H1 (cell line): ENCODE measurements at regions not wholly inside any gene's neighbourhood (a gene's known extent, or its start where the extent isn't known, plus 50 kb on each side); places are given as distances from the start of the nearest gene placed in this dataset.

Source experiments
- CTCF ChIA-PET: fragments of 300-600 bp; sonication (Branson Sonifier 250); formaldehyde crosslinking; loops from one replicate; lab custom pipeline; 2021; ENCODE audit not compliant: partially characterized antibody; lab: Charles Lee
- POLR2A ChIA-PET: fragments of 300-600 bp; sonication (Branson Sonifier 250); formaldehyde crosslinking; loops from one replicate; lab custom pipeline; 2021; ENCODE audit warnings: inconsistent platforms; ENCODE audit not compliant: partially characterized antibody; lab: Charles Lee
- DNase-seq, 2 experiments: peaks; one replicate each; pipeline versions ENCODE4 v3.0.0 to v3.0.0-alpha.2; 2010 to 2022; ENCODE audit warnings: low spot score in 2 of 2, low read depth in 1 of 2, mixed read lengths in 1 of 2
- FAIRE-seq: peaks from 2 replicates; lab custom pipeline; 2011; peaks lifted over from hg19 to GRCh38; lab: Jason Lieb, UNC
- H2AFZ ChIP-seq: 2 replicates; pipeline ENCODE4 v1.8.1; 2012; ENCODE audit warnings: low read length, inconsistent platforms
- H2AK5ac ChIP-seq: 2 replicates; pipeline ENCODE4 v1.6.1; 2013; ENCODE audit warnings: low read depth, low read length
- H2BK120ac ChIP-seq: replicated peaks from 2 replicates; pipeline ENCODE3; 2013; ENCODE audit warnings: low read depth, low read length, inconsistent platforms
- H2BK12ac ChIP-seq: 2 replicates; pipeline ENCODE4 v1.6.1; 2013; ENCODE audit warnings: low read depth, low read length
- H2BK15ac ChIP-seq: 2 replicates; pipeline ENCODE4 v1.6.1; 2013; ENCODE audit warnings: low read length
- H2BK20ac ChIP-seq: 2 replicates; pipeline ENCODE4 v1.6.1; 2013; ENCODE audit warnings: low read length
- H2BK5ac ChIP-seq: 2 replicates; pipeline ENCODE4 v1.6.1; 2013; ENCODE audit warnings: low read depth, low read length
- H3K14ac ChIP-seq: 2 replicates; pipeline ENCODE4 v1.6.1; 2013; ENCODE audit warnings: inconsistent platforms; ENCODE audit not compliant: insufficient read length
- H3K18ac ChIP-seq: 2 replicates; pipeline ENCODE4 v1.6.1; 2013; ENCODE audit warnings: low read length; ENCODE audit errors: extremely low read depth
- H3K23ac ChIP-seq: 2 replicates; pipeline ENCODE4 v1.6.1; 2013; ENCODE audit warnings: inconsistent platforms; ENCODE audit not compliant: insufficient read length
- H3K23me2 ChIP-seq: 2 replicates; pipeline ENCODE4 v1.6.1; 2013; ENCODE audit warnings: low read depth, low read length
- H3K27ac ChIP-seq: 2 replicates; pipeline ENCODE4 v1.6.1; 2011; ENCODE audit warnings: low read depth, low read length, inconsistent platforms
- H3K27me3 ChIP-seq, 4 experiments: replicated peaks in 1 of 4; 1 replicate in 1 of 4; 2 replicates in 3 of 4; pipeline versions ENCODE4 v1.6.1 to v1.8.1; 2011 to 2013; ENCODE audit warnings: low read length in 3 of 4, mild to moderate bottlenecking in 3 of 4, inconsistent platforms in 2 of 4, mixed read lengths in 2 of 4, moderate library complexity in 1 of 4; ENCODE audit not compliant: control insufficient read depth in 3 of 4, insufficient read depth in 3 of 4; ENCODE audit errors: extremely low read depth in 1 of 4
- H3K36me3 ChIP-seq, 4 experiments: 2 replicates each; pipeline versions ENCODE4 v1.6.1 to v1.8.1; 2011 to 2013; ENCODE audit warnings: mild to moderate bottlenecking in 4 of 4, low read length in 3 of 4, moderate library complexity in 2 of 4, control low read depth in 1 of 4, inconsistent platforms in 1 of 4; ENCODE audit not compliant: insufficient read depth in 4 of 4, control insufficient read depth in 2 of 4
- H3K4ac ChIP-seq: replicated peaks from 2 replicates; pipeline ENCODE3; 2013; ENCODE audit warnings: low read length, low read depth, mixed read lengths, inconsistent platforms; ENCODE audit not compliant: insufficient read length
- H3K4me1 ChIP-seq, 4 experiments: replicated peaks in 1 of 4; 1 replicate in 1 of 4; 2 replicates in 3 of 4; pipeline versions ENCODE4 v1.6.1 to v1.8.1; 2011 to 2013; ENCODE audit warnings: low read length in 3 of 4, inconsistent platforms in 2 of 4, mixed read lengths in 1 of 4; ENCODE audit not compliant: insufficient read depth in 4 of 4, control insufficient read depth in 3 of 4
- H3K4me2 ChIP-seq, 2 experiments: 2 replicates each; pipeline versions ENCODE4 v1.6.1 to v1.8.1; 2011 to 2013; ENCODE audit warnings: low read depth in 2 of 2, low read length in 2 of 2, control low read depth in 1 of 2, inconsistent platforms in 1 of 2, mild to moderate bottlenecking in 1 of 2; ENCODE audit not compliant: insufficient read depth in 1 of 2
- H3K4me3 ChIP-seq, 4 experiments: fragments of 200-600, 300-600 bp in 1 of 4; sonication (generic), shearing (Covaris generic), sonication (Bioruptor Twin) in 1 of 4; 2 replicates each; pipeline versions ENCODE4 v1.5.1 to v1.8.1; 2011 to 2016; ENCODE audit warnings: low read length in 4 of 4, low read depth in 3 of 4, control low read depth in 2 of 4, inconsistent platforms in 2 of 4, mild to moderate bottlenecking in 2 of 4, mixed read lengths in 1 of 4, moderate library complexity in 1 of 4; ENCODE audit not compliant: insufficient read depth in 2 of 4; ENCODE audit errors: extremely low read depth in 1 of 4
- H3K56ac ChIP-seq: replicated peaks from 2 replicates; pipeline ENCODE3; 2013; ENCODE audit warnings: low read depth, mild to moderate bottlenecking, mixed read lengths, low read length, inconsistent platforms; ENCODE audit not compliant: insufficient read length
- H3K79me1 ChIP-seq: 2 replicates; pipeline ENCODE4 v1.6.1; 2013; ENCODE audit warnings: low read depth, low read length, control low read depth
- H3K79me2 ChIP-seq, 2 experiments: 2 replicates each; pipeline versions ENCODE4 v1.6.1 to v1.8.1; 2012 to 2013; ENCODE audit warnings: low read length in 2 of 2, mild to moderate bottlenecking in 2 of 2, inconsistent platforms in 1 of 2; ENCODE audit not compliant: insufficient read depth in 2 of 2, control insufficient read depth in 1 of 2
- H3K9ac ChIP-seq, 4 experiments: replicated peaks in 1 of 4; 1 replicate in 1 of 4; 2 replicates in 3 of 4; pipeline versions ENCODE4 v1.6.1 to v1.8.1; 2011 to 2013; ENCODE audit warnings: low read depth in 3 of 4, low read length in 3 of 4, control low read depth in 2 of 4, mild to moderate bottlenecking in 2 of 4, moderate library complexity in 2 of 4, inconsistent platforms in 1 of 4; ENCODE audit errors: extremely low read depth in 1 of 4
- H3K9me3 ChIP-seq, 2 experiments: 2 replicates each; pipeline versions ENCODE4 v1.6.1 to v1.8.1; 2012 to 2013; ENCODE audit warnings: mild to moderate bottlenecking in 2 of 2, moderate library complexity in 2 of 2, control low read depth in 1 of 2, inconsistent platforms in 1 of 2, low read depth in 1 of 2, low read length in 1 of 2, mixed read lengths in 1 of 2; ENCODE audit not compliant: insufficient read depth in 2 of 2
- H4K20me1 ChIP-seq, 2 experiments: replicated peaks in 1 of 2; 2 replicates each; pipeline versions ENCODE3 to v1.8.1; 2011 to 2013; ENCODE audit warnings: inconsistent platforms in 2 of 2, low read length in 2 of 2, mild to moderate bottlenecking in 1 of 2; ENCODE audit not compliant: insufficient read depth in 2 of 2, control insufficient read depth in 1 of 2
- H4K5ac ChIP-seq: 2 replicates; pipeline ENCODE4 v1.6.1; 2013; ENCODE audit warnings: low read length, low read depth, mixed read lengths, inconsistent platforms; ENCODE audit not compliant: insufficient read length
- H4K8ac ChIP-seq: 2 replicates; pipeline ENCODE4 v1.8.0; 2013; ENCODE audit warnings: mild to moderate bottlenecking, moderate library complexity, low read length, inconsistent platforms; ENCODE audit not compliant: insufficient read depth; ENCODE audit errors: extremely low read depth
- H4K91ac ChIP-seq: replicated peaks from 2 replicates; pipeline ENCODE3; 2013; ENCODE audit warnings: low read length, mixed read lengths, inconsistent platforms; ENCODE audit not compliant: insufficient read length
- BCL11A ChIP-seq, 2 experiments: IDR thresholded peaks; one replicate each; pipeline ENCODE4 v1.6.1; 2011; ENCODE audit warnings: low read depth in 2 of 2, low read length in 2 of 2, mild to moderate bottlenecking in 2 of 2
- CEBPB ChIP-seq: IDR thresholded peaks from 2 replicates; pipeline ENCODE4 v1.6.1; 2012; ENCODE audit warnings: low read depth, low read length
- CHD2 ChIP-seq: IDR thresholded peaks from 2 replicates; pipeline ENCODE4 v1.6.1; 2012; ENCODE audit warnings: low read length, improper control_type of control experiment
- CTBP2 ChIP-seq: IDR thresholded peaks from 2 replicates; pipeline ENCODE4 v1.7.0; 2011; ENCODE audit warnings: borderline replicate concordance, mild to moderate bottlenecking, moderate library complexity, mixed read lengths, low read length; ENCODE audit not compliant: insufficient read depth, insufficient read length
- HDAC2 ChIP-seq, 2 experiments: fragments of 300-600 bp in 1 of 2; sonication (generic) in 1 of 2; IDR thresholded peaks; 2 replicates each; pipeline ENCODE4 v1.6.1; 2011 to 2012; ENCODE audit warnings: low read depth in 2 of 2, low read length in 2 of 2, mild to moderate bottlenecking in 2 of 2, moderate library complexity in 2 of 2, borderline replicate concordance in 1 of 2, inconsistent platforms in 1 of 2
- RAD21 ChIP-seq, 2 experiments: IDR thresholded peaks in 1 of 2; conservative IDR thresholded peaks in 1 of 2; 2 replicates each; pipeline ENCODE4 v1.6.1; 2011; ENCODE audit warnings: low read depth in 2 of 2, low read length in 2 of 2, improper control_type of control experiment in 1 of 2, inconsistent platforms in 1 of 2, mild to moderate bottlenecking in 1 of 2, moderate library complexity in 1 of 2
- SIN3A ChIP-seq, 2 experiments: IDR thresholded peaks in 1 of 2; conservative IDR thresholded peaks in 1 of 2; 2 replicates each; pipeline ENCODE4 v1.6.1; 2011 to 2012; ENCODE audit warnings: low read length in 2 of 2, improper control_type of control experiment in 1 of 2, low read depth in 1 of 2, mild to moderate bottlenecking in 1 of 2
- SIX5 ChIP-seq: IDR thresholded peaks from 2 replicates; pipeline ENCODE4 v1.6.1; 2011; ENCODE audit warnings: mild to moderate bottlenecking, low read depth, low read length
- SRF ChIP-seq: IDR thresholded peaks from 2 replicates; pipeline ENCODE4 v1.6.1; 2011; ENCODE audit warnings: mild to moderate bottlenecking, low read depth, low read length, moderate library complexity
- YY1 ChIP-seq: IDR thresholded peaks from 2 replicates; pipeline ENCODE4 v1.6.1; 2011; ENCODE audit warnings: low read depth, mild to moderate bottlenecking, low read length
- ZNF274 ChIP-seq: IDR thresholded peaks from 2 replicates; pipeline ENCODE4 v1.7.0; 2012; ENCODE audit warnings: low read length, borderline replicate concordance; ENCODE audit errors: extremely low read depth
- WGBS, 2 experiments: shearing (Covaris generic) in 1 of 2; methylation state at CpG; one replicate each; pipeline versions ENCODE4 v1.1.6 to v1.1.7; 2013 to 2015; ENCODE audit warnings: low lambda C conversion rate in 2 of 2, mixed read lengths in 2 of 2, inconsistent platforms in 1 of 2, low coverage in 1 of 2, missing lambda C conversion rate in 1 of 2; ENCODE audit not compliant: insufficient replicate concordance in 2 of 2, insufficient coverage in 1 of 2, insufficient read length in 1 of 2; ENCODE audit errors: extremely low coverage in 1 of 2, missing lambda C conversion rate in 1 of 2; 5-methylcytosine and 5-hydroxymethylcytosine counted together

DNA sequence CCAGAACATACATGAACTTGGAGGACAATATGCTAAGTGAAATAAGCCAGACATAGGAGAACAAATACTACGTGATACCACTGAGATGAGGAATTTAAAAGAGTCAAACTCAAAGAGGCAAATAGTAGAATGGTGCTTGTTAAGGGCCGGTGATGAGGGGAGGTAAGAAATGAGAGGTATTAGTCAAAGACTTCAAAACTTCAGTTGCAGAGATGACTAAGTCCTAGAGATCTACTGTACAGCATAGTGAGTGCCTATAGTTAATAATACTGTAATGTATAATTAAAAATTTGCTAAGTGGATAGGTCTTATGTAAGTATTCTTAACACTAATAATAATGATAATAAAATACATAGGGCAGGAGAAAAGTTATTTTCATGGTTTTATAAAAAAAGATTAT lies 126.9 kb upstream of the VEGFC start:
- FAIRE-seq (no peak), DNase-seq (no peak)
- H4K20me1 ChIP-seq = no peaks in the 10 kb centered on the region
- H3K23me2 ChIP-seq = no peaks in the 10 kb centered on the region
- H3K18ac ChIP-seq = no peak overlapping the region
- no peak overlapping the region for H2BK15ac ChIP-seq
- H4K91ac ChIP-seq = no peak overlapping the region
- no peaks in the 10 kb centered on the region for H3K27me3 ChIP-seq
- no peak overlapping the region for H3K9ac ChIP-seq
- ChIA-PET POLR2A (no interaction called here), CTCF (no interaction called here)
- H2BK5ac ChIP-seq = no peak overlapping the region
- H3K79me1 ChIP-seq = no peaks in the 10 kb centered on the region
- no peak overlapping the region for H2AK5ac ChIP-seq
- no peak overlapping the region for H3K23ac ChIP-seq
- no peaks in the 10 kb centered on the region for H3K79me2 ChIP-seq
- TF ChIP-seq CTBP2 (no peak), ZNF274 (no peak), SIX5 (no peak), SIN3A (conservative IDR thresholded peaks at IDR 0.05 in 1 of 2, IDR thresholded peaks at IDR 0.05 in 1 of 2; ENCODE audit: low read depth in 1 of 2, low read length in 2 of 2) (no peak), SRF (no peak), CHD2 (no peak), YY1 (no peak), RAD21 (IDR thresholded peaks at IDR 0.05 in 1 of 2, conservative IDR thresholded peaks at IDR 0.05 in 1 of 2; ENCODE audit: low read depth in 2 of 2, low read length in 2 of 2) (no peak), HDAC2 (IDR thresholded peaks at IDR 0.05; ENCODE audit: borderline replicate concordance in 1 of 2, low read depth in 2 of 2, low read length in 2 of 2) (no peak), CEBPB (no peak), BCL11A (IDR thresholded peaks at IDR 0.05; ENCODE audit: low read depth in 2 of 2, low read length in 2 of 2) (no peak)
- no peak overlapping the region for H2AFZ ChIP-seq
- H3K4ac ChIP-seq = no peak overlapping the region
- H2BK12ac ChIP-seq = no peak overlapping the region
- H4K8ac ChIP-seq = no peak overlapping the region
- H3K4me1 ChIP-seq = no peaks in the 10 kb centered on the region
- no peak overlapping the region for H3K27ac ChIP-seq
- 94% methylated on average over 2 of the region's 2 CpGs; no CpG with 5 or more reads in 1 of the 2 experiments for WGBS, 2 experiments
- no peak overlapping the region for H2BK20ac ChIP-seq
- H3K4me2 ChIP-seq = no peak overlapping the region
- H3K36me3 ChIP-seq = no peaks in the 10 kb centered on the region
- no peak overlapping the region for H3K56ac ChIP-seq
- no peak overlapping the region for H4K5ac ChIP-seq
- no peak overlapping the region for H3K14ac ChIP-seq
- H2BK120ac ChIP-seq = no peak overlapping the region
- H3K4me3 ChIP-seq = no peak overlapping the region
- H3K9me3 ChIP-seq = no peaks in the 10 kb centered on the region
